GM23338 (cell line): ENCODE measurements at regions not wholly inside any gene's neighbourhood (a gene's known extent, or its start where the extent isn't known, plus 50 kb on each side); places are given as distances from the start of the nearest gene placed in this dataset.

Source experiments
- ATAC-seq: fragments of 200-7000 bp; cut with Tn5 transposase; 3 replicates; pipeline ENCODE4 v1.9.1; 2020
- DNase-seq: peaks from one replicate; pipeline ENCODE4 v3.0.0-alpha.2; 2015; ENCODE audit warnings: low spot score
- H2AFZ ChIP-seq: fragments of 200-600 bp; sonication (generic); 2 replicates; pipeline ENCODE4 v1.8.0; 2016; ENCODE audit warnings: antibody characterized with exemption, mild to moderate bottlenecking, moderate library complexity
- H3F3A ChIP-seq: fragments of 200-600 bp; sonication (generic); replicated peaks from 2 replicates; pipeline ENCODE4 v1.8.0; 2017; ENCODE audit warnings: antibody characterized with exemption, mixed run types, low read depth
- H3K27ac ChIP-seq: fragments of 200-600 bp; sonication (generic); 2 replicates; pipeline ENCODE4 v1.6.1; 2016; ENCODE audit warnings: low read depth
- H3K27me3 ChIP-seq: fragments of 200-600 bp; sonication (generic); 2 replicates; pipeline ENCODE4 v1.8.0; 2016; ENCODE audit warnings: mild to moderate bottlenecking, mixed run types, moderate library complexity; ENCODE audit not compliant: insufficient read depth
- H3K36me3 ChIP-seq: fragments of 200-600 bp; sonication (generic); 2 replicates; pipeline ENCODE4 v1.8.0; 2016; ENCODE audit warnings: mild to moderate bottlenecking; ENCODE audit not compliant: insufficient read depth
- H3K4me1 ChIP-seq: fragments of 200-600 bp; sonication (generic); 2 replicates; pipeline ENCODE4 v1.8.0; 2016; ENCODE audit warnings: mild to moderate bottlenecking, moderate library complexity; ENCODE audit not compliant: insufficient read depth
- H3K4me2 ChIP-seq: fragments of 200-600 bp; sonication (generic); 2 replicates; pipeline ENCODE4 v1.7.1; 2017; ENCODE audit warnings: mixed run types
- H3K4me3 ChIP-seq: fragments of 200-600 bp; sonication (generic); 2 replicates; pipeline ENCODE4 v1.6.1; 2016; ENCODE audit warnings: mixed run types
- H3K79me2 ChIP-seq: fragments of 200-600 bp; sonication (generic); replicated peaks from 2 replicates; pipeline ENCODE4 v1.8.0; 2017; ENCODE audit warnings: mild to moderate bottlenecking; ENCODE audit not compliant: insufficient read depth
- H3K9me2 ChIP-seq: fragments of 200-600 bp; sonication (generic); 2 replicates; pipeline ENCODE4 v1.8.0; 2017; ENCODE audit not compliant: insufficient read depth
- H4K20me1 ChIP-seq: fragments of 200-600 bp; sonication (generic); replicated peaks from 2 replicates; pipeline ENCODE4 v1.8.0; 2017; ENCODE audit warnings: mild to moderate bottlenecking; ENCODE audit not compliant: insufficient read depth
- H3K27ac Mint-ChIP-seq: 2 replicates; pipeline ENCODE4 v1.8.0; 2020; ENCODE audit warnings: inconsistent platforms, mild to moderate bottlenecking, moderate library complexity, mixed read lengths
- H3K27me3 Mint-ChIP-seq: 3 replicates; pipeline ENCODE4 v1.8.0; 2022; ENCODE audit warnings: low read depth, mild to moderate bottlenecking, moderate library complexity, mixed read lengths, inconsistent platforms; ENCODE audit not compliant: insufficient read depth, poor library complexity
- H3K36me3 Mint-ChIP-seq: 3 replicates; pipeline ENCODE4 v1.8.0; 2021; ENCODE audit warnings: low read depth, mild to moderate bottlenecking, inconsistent platforms, moderate library complexity, mixed read lengths
- H3K4me1 Mint-ChIP-seq: 3 replicates; pipeline ENCODE4 v1.8.0; 2020; ENCODE audit warnings: mild to moderate bottlenecking, inconsistent platforms, mixed read lengths
- H3K4me3 Mint-ChIP-seq: 3 replicates; pipeline ENCODE4 v1.8.0; 2021; ENCODE audit warnings: moderate library complexity, mild to moderate bottlenecking, inconsistent platforms, mixed read lengths
- H3K9me3 Mint-ChIP-seq: 3 replicates; pipeline ENCODE4 v1.8.0; 2020; ENCODE audit warnings: moderate library complexity, mild to moderate bottlenecking, inconsistent platforms, mixed read lengths
- CTCF ChIP-seq, 2 experiments: fragments of 200-600 bp in 1 of 2; sonication (generic) in 1 of 2; conservative IDR thresholded peaks; 2 replicates each; pipeline versions ENCODE4 v1.5.1 to v1.6.1; 2016 to 2017; ENCODE audit warnings: antibody characterized with exemption in 2 of 2, low read depth in 2 of 2, mild to moderate bottlenecking in 2 of 2, moderate library complexity in 1 of 2
- ETS1 ChIP-seq: IDR thresholded peaks from 2 replicates; pipeline ENCODE4 v1.6.1; 2016; ENCODE audit warnings: antibody characterized with exemption
- EZH2 ChIP-seq: fragments of 200-600 bp; sonication (generic); IDR thresholded peaks from one replicate; pipeline ENCODE4 v1.8.0; 2017; ENCODE audit warnings: antibody characterized with exemption, mild to moderate bottlenecking, low read depth; ENCODE audit not compliant: unreplicated experiment
- EZH2phosphoT487 ChIP-seq: fragments of 200-600 bp; sonication (generic); IDR thresholded peaks from one replicate; pipeline ENCODE4 v1.8.1; 2018; ENCODE audit warnings: antibody characterized with exemption; ENCODE audit not compliant: unreplicated experiment
- NANOG ChIP-seq: IDR thresholded peaks from 2 replicates; pipeline ENCODE4 v1.6.1; 2016; ENCODE audit warnings: antibody characterized with exemption, borderline replicate concordance
- POLR2AphosphoS5 ChIP-seq: IDR thresholded peaks from 2 replicates; pipeline ENCODE4 v1.6.1; 2016; ENCODE audit warnings: antibody characterized with exemption, low read depth
- STAT1 ChIP-seq: IDR thresholded peaks from one replicate; pipeline ENCODE4 v1.6.1; 2016; ENCODE audit warnings: antibody characterized with exemption; ENCODE audit not compliant: unreplicated experiment
- ZNF114 ChIP-seq: fragments of 250-450 bp; sonication (Bioruptor Pico); IDR thresholded peaks from 2 replicates; pipeline ENCODE4 v1.5.0; 2020; ENCODE audit warnings: mild to moderate bottlenecking, moderate library complexity
- ZNF331 ChIP-seq: fragments of 250-450 bp; sonication (Bioruptor Pico); IDR thresholded peaks from 2 replicates; pipeline ENCODE4 v1.5.0; 2020; ENCODE audit warnings: low read depth, mild to moderate bottlenecking, moderate library complexity
- ZNF462 ChIP-seq: fragments of 250-450 bp; sonication (Bioruptor Pico); IDR thresholded peaks from 2 replicates; pipeline ENCODE4 v1.5.0; 2020; ENCODE audit warnings: mild to moderate bottlenecking, moderate library complexity

DNA sequence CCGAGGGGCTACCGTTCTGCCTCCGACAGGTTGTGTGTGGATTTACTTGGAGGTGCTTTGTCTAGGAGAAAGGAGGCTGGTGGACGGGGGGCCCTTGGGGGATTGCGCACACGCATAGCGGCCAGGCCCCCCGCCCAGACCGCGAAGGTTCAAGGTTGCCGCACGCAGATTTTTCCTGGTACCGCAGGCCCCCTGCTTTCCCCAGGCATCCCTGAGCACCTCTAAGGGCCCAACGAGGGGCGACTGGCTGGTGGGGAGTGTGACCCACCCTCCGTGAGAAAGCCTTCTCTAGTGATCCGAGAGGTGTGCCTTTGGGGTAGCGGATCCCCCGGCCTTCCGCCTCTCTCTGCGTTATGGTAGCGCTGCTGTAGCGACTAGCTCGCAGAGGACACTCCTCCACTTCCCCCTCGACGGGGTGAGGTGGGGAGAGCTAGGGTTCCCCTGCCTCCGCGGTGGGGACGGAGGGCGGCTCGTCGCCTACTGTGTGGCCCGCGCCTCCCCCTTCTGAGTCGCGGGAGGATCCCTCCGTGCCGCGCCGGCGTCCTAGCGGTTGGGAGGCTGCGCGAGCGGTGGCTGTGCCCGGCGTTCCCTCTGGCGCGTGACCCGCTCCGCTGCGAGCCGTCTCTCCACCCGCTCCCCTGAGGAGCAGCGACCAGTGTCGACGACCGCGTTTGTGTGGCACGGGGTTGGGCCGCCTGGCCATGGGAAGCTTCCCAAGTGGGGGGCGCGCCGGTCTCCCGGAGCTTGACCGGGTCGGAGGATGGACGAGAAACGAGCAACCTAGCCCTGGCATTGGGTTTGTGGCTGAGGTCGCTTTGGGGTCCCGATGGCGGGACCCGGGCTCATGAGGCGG lies 3900.0 kb upstream of the OR11H1 start (continued):
- TF ChIP-seq ZNF462 (CRISPR knock-in tag) (no peak), EZH2phosphoT487 (no peak), POLR2AphosphoS5 (no peak), EZH2 (no peak)

- Mint-ChIP-seq H3K27ac (no peak overlapping the region), H3K9me3 (peaks cover 69% of the 10 kb centered on the region), H3K4me1 (no peaks in the 10 kb centered on the region; the same call in 2 of the 3 replicates), H3K36me3 (peaks cover 42% of the 10 kb centered on the region), H3K4me3 (no peak overlapping the region), H3K27me3 (peaks cover 23% of the 10 kb centered on the region)
- no peaks in the 10 kb centered on the region for H3K4me1 ChIP-seq
- no peak overlapping the region for H3K27ac ChIP-seq
- no peaks in the 10 kb centered on the region for H3K9me2 ChIP-seq
- no peak overlapping the region for H3K4me3 ChIP-seq
- no peaks in the 10 kb centered on the region for H4K20me1 ChIP-seq
- DNase-seq (no peak), ATAC-seq (no peak)
- H3K36me3 ChIP-seq: peaks cover 9% of the 10 kb centered on the region; the same call in 1 of the 2 replicates
- no peak overlapping the region for H3K4me2 ChIP-seq
- H3K27me3 ChIP-seq: no peaks in the 10 kb centered on the region
- no peaks in the 10 kb centered on the region for H3F3A ChIP-seq
- H3K79me2 ChIP-seq: no peaks in the 10 kb centered on the region
- H2AFZ ChIP-seq: no peak overlapping the region
- no peak for TF ChIP-seq STAT1
- TF ChIP-seq EZH2phosphoT487: no peak
- no peak for TF ChIP-seq NANOG
- no peak for TF ChIP-seq ZNF331
- TF ChIP-seq ETS1: no peak
- TF ChIP-seq POLR2AphosphoS5: no peak
- TF ChIP-seq CTCF (conservative IDR thresholded peaks at IDR 0.05; ENCODE audit: low read depth in 2 of 2): no peak
- no peak for TF ChIP-seq ZNF114 (CRISPR knock-in tag)
These were observed 3899.1 kb upstream of the OR11H1 start for GRCh38 chr22:11628651-11629511.
